PFSK-1 (cell line): ENCODE measurements at regions not wholly inside any gene's neighbourhood (a gene's known extent, or its start where the extent isn't known, plus 50 kb on each side); places are given as distances from the start of the nearest gene placed in this dataset.

Source experiments
- FOXP2 ChIP-seq: optimal IDR thresholded peaks from 2 replicates; pipeline ENCODE3; 2011; ENCODE audit warnings: borderline replicate concordance, control low read depth, inconsistent platforms; ENCODE audit not compliant: insufficient read depth; ENCODE audit errors: extremely low read length, extremely low read depth
- POLR2AphosphoS5 ChIP-seq: IDR thresholded peaks from 2 replicates; pipeline ENCODE4 v1.6.1; 2012; ENCODE audit warnings: low read depth, mild to moderate bottlenecking, control low read depth, low read length, moderate library complexity
- REST ChIP-seq, 2 experiments: IDR thresholded peaks; 2 replicates each; pipeline versions ENCODE4 v1.6.1 to v1.8.0; 2011 to 2012; ENCODE audit warnings: low read depth in 2 of 2, low read length in 2 of 2, control low read depth in 1 of 2, inconsistent platforms in 1 of 2, mild to moderate bottlenecking in 1 of 2, moderate library complexity in 1 of 2; ENCODE audit not compliant: insufficient read depth in 1 of 2
- SIN3A ChIP-seq: IDR thresholded peaks from 2 replicates; pipeline ENCODE4 v1.6.1; 2012; ENCODE audit warnings: mild to moderate bottlenecking, low read length, moderate library complexity, borderline replicate concordance; ENCODE audit not compliant: insufficient read depth
- TAF1 ChIP-seq: IDR thresholded peaks from 2 replicates; pipeline ENCODE4 v1.6.1; 2012; ENCODE audit warnings: low read length, control low read depth, borderline replicate concordance; ENCODE audit not compliant: insufficient read depth

GRCh38 chr9:129384491-129385210 lies 206.6 kb upstream of the IER5L start:
- TF ChIP-seq TAF1 (no peak), REST (IDR thresholded peaks at IDR 0.05; ENCODE audit: insufficient read depth in 1 of 2, low read depth in 2 of 2, low read length in 2 of 2) (no peak), FOXP2 (no peak), SIN3A (no peak), POLR2AphosphoS5 (no peak)

DNA sequence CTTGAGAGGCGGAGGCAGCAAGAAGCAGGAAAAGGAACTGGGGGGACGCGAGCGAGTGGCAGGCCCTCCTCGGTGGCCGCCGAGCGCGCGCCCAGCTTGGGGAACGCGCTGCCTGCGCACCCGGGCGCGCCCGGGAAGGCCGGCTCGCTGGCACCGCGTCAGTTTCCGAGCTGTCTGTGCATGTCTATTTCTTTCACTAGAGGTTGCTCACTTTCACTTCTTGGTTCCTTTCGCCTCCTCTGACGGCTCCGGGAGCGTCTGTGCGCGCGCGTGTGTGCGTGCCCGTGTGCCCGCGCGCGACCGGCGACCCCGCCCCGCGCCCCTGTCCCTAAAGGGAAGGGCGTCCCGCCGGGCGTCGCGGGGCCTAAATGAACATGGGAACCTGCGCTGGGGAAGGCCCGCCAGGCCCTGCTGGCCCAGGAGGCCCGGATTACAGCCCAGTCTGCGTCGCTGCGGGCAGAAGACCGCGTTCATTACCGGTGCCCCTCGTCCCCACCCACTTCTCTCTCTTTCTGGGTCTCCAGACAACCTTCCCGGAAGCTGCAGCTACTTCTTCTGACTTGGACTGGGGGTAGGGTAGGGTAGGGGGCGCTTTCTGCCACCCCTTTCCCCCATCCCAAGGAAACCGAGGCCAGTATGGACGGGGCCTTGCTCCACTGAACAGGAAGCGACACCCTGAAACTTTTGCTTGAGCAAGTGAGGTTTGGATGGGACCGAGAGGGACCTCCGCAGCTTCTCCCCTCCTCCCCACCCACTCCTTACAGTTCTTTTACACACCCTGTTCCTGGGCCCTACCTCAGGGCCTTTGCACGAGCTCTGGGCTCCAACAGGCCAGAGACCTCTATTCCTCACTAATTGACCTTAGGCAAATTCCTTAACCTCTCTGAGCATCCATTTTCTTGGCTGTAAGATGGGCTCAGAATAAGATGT lies 205.8 kb upstream of the IER5L start:
- TF ChIP-seq REST (IDR thresholded peaks at IDR 0.05; ENCODE audit: insufficient read depth in 1 of 2, low read depth in 2 of 2, low read length in 2 of 2) = no peak
- no peak for TF ChIP-seq SIN3A
- TF ChIP-seq FOXP2 = no peak
- TF ChIP-seq POLR2AphosphoS5 = no peak
- TF ChIP-seq TAF1 = no peak

- no peak for TF ChIP-seq TAF1
- TF ChIP-seq REST (IDR thresholded peaks at IDR 0.05; ENCODE audit: insufficient read depth in 1 of 2, low read depth in 2 of 2, low read length in 2 of 2) = no peak
- no peak for TF ChIP-seq FOXP2
Measured at GRCh38 chr9:129383019-129383560, 205.0 kb upstream of the IER5L start.

DNA sequence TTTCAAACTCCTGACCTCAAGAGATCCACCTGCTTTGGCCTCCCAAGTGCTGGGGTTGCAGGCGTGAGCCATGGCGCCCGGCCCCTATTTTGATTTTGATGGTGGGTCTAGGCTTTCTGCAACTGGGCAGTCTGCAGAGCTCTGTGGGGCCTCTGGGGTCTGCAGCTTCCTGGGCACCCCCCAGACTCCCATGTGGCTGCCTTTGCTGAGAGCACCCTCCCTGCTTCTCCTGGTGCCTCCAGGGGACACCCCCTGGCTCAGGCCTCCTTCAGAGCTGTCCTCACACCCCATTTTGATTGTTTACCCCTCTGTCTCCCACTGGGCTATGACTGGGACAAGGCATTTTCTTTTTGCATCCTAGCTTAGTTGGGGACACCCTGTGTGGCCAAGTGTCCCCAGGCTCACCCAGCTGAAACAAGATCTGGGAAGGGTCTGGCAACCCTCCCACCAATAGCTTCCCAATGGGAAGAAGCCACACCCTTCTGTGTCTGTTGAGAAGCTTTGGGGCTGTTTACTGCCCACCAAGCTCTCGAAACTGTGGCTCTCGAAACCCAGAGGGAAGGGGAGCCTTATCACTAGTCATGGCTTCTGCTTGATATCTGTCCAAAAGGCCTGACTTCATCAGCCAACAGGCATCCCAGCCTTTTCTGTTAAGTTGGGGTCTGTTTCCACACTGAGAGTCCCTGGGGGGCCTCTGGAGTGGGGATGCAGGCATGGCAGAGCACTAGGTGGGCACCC lies 204.4 kb upstream of the IER5L start:
- TF ChIP-seq POLR2AphosphoS5 = no peak
- TF ChIP-seq SIN3A = no peak
- no peak for TF ChIP-seq REST (IDR thresholded peaks at IDR 0.05; ENCODE audit: insufficient read depth in 1 of 2, low read depth in 2 of 2, low read length in 2 of 2)
- TF ChIP-seq TAF1 = no peak
- TF ChIP-seq FOXP2 = no peak
